ENCODE measurements at regions not wholly inside any gene's neighbourhood (a gene's known extent, or its start where the extent isn't known, plus 50 kb on each side); places are given as distances from the start of the nearest gene placed in this dataset.

DNA sequence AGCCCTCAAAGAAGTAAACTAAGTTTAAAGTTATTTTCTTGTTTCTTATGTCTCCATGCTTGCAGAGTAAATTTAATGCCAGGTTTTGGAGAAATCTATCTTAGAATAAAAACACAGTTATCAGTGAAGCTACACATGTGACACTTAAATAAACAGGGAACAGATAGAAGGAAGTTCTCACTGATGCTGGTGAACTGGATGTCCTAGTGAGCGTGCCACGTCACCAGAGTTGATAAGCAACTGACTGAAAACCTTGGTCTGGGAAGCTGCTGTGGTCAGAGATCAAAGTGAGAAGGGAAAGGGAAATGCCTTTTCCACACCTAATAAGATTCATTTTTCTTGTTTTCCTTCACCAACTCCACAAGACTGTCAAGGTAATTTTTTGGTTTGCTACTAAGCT, 74.8 kb upstream of the PCED1B start:
- POLR2A ChIA-PET: no interaction called here
- no peak for ATAC-seq
- in situ Hi-C loops (cut with MboI): loop anchor here (25.0 kb wide), 2 partner anchors 667 to 867 kb away; no protein-coding TSS in a partner anchor

More for the DNA sequence above, 74.8 kb upstream of the PCED1B start:
- H3K79me2 ChIP-seq (ENCODE audit: control insufficient read depth, insufficient read depth, low read length): no peaks in the 10 kb centered on the region
- no peak overlapping the region for H3K9ac ChIP-seq (ENCODE audit: insufficient read depth in 1 of 2, low read depth in 2 of 2, low read length in 2 of 2)
- no TSS peak for BruUV-seq (replicated peaks)
- H3K36me3 ChIP-seq (ENCODE audit: control insufficient read depth, insufficient read depth, low read length): no peaks in the 10 kb centered on the region
- intact Hi-C loops (cut with micrococcal nuclease): no loop called here
- no peak overlapping the region for H3K4me2 ChIP-seq (ENCODE audit: insufficient read depth, low read length)
- H3K4me1 ChIP-seq (replicated peaks in 1 of 2; ENCODE audit: control insufficient read depth in 2 of 2, insufficient read depth in 2 of 2, low read length in 2 of 2): no peaks in the 10 kb centered on the region
- no peaks in the 10 kb centered on the region for H4K20me1 ChIP-seq (replicated peaks; ENCODE audit: control insufficient read depth, insufficient read depth, low read length)
- CTCF ChIA-PET (ENCODE audit: low intra/inter-chr PET ratio): no interaction called here
- H3K27me3 ChIP-seq (ENCODE audit: control insufficient read depth in 2 of 2, insufficient read depth in 2 of 2, low read length in 2 of 2): no peaks in the 10 kb centered on the region
- FAIRE-seq (peak; percentile 77), DNase-seq (ENCODE audit: extremely low read depth in 1 of 4, low spot score in 3 of 4) (peak in 1 of 4 experiments; percentile 16)
- no peaks in the 10 kb centered on the region for H3K9me1 ChIP-seq (ENCODE audit: control insufficient read depth, insufficient read depth, low read length)
- H3K9me3 ChIP-seq (replicated peaks; ENCODE audit: control insufficient read depth, insufficient read depth, low read depth, low read length): no peaks in the 10 kb centered on the region
- H3K4me3 ChIP-seq: no peak overlapping the region
- H2AFZ ChIP-seq (ENCODE audit: low read depth, low read length): no peak overlapping the region
- TF ChIP-seq FOXA3 (CRISPR knock-in tag; conservative IDR thresholded peaks at IDR 0.05 in 1 of 2, IDR thresholded peaks at IDR 0.05 in 1 of 2): peak in 1 of 2 experiments; percentile 63; a peak in 1 of 4 replicates
- TF ChIP-seq, protein P1, sequence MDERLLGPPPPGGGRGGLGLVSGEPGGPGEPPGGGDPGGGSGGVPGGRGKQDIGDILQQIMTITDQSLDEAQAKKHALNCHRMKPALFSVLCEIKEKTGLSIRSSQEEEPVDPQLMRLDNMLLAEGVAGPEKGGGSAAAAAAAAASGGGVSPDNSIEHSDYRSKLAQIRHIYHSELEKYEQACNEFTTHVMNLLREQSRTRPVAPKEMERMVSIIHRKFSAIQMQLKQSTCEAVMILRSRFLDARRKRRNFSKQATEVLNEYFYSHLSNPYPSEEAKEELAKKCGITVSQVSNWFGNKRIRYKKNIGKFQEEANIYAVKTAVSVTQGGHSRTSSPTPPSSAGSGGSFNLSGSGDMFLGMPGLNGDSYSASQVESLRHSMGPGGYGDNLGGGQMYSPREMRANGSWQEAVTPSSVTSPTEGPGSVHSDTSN (CRISPR knock-in tag; IDR thresholded peaks at IDR 0.05; ENCODE audit: low read depth): no peak
- TF ChIP-seq, protein P1 (tag; conservative IDR thresholded peaks at IDR 0.05; ENCODE audit: low read depth): no peak
- no peak for TF ChIP-seq POLR2G (IDR thresholded peaks at IDR 0.05; ENCODE audit: low read depth, low read length)
- TF ChIP-seq, protein P2, sequence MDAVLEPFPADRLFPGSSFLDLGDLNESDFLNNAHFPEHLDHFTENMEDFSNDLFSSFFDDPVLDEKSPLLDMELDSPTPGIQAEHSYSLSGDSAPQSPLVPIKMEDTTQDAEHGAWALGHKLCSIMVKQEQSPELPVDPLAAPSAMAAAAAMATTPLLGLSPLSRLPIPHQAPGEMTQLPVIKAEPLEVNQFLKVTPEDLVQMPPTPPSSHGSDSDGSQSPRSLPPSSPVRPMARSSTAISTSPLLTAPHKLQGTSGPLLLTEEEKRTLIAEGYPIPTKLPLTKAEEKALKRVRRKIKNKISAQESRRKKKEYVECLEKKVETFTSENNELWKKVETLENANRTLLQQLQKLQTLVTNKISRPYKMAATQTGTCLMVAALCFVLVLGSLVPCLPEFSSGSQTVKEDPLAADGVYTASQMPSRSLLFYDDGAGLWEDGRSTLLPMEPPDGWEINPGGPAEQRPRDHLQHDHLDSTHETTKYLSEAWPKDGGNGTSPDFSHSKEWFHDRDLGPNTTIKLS (IDR thresholded peaks at IDR 0.05; ENCODE audit: borderline replicate concordance, low read depth): peak; percentile 68
- TF ChIP-seq, protein P3, sequence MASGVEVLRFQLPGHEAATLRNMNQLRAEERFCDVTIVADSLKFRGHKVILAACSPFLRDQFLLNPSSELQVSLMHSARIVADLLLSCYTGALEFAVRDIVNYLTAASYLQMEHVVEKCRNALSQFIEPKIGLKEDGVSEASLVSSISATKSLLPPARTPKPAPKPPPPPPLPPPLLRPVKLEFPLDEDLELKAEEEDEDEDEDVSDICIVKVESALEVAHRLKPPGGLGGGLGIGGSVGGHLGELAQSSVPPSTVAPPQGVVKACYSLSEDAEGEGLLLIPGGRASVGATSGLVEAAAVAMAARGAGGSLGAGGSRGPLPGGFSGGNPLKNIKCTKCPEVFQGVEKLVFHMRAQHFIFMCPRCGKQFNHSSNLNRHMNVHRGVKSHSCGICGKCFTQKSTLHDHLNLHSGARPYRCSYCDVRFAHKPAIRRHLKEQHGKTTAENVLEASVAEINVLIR (CRISPR knock-in tag; IDR thresholded peaks at IDR 0.05): peak; percentile 56; the same call in 1 of the 2 replicates
- TF ChIP-seq MAFG (tag; conservative IDR thresholded peaks at IDR 0.05): no peak
- TF ChIP-seq CREM (IDR thresholded peaks at IDR 0.05; ENCODE audit: low read depth): peak; percentile 84
- TF ChIP-seq ATF1 (CRISPR knock-in tag; IDR thresholded peaks at IDR 0.05): no peak
- peak; percentile 70 for TF ChIP-seq ATF1 (tag; IDR thresholded peaks at IDR 0.05)
- TF ChIP-seq JUND (IDR thresholded peaks at IDR 0.05; ENCODE audit: borderline replicate concordance, low read depth, low read length): no peak
- TF ChIP-seq JUND (tag; IDR thresholded peaks at IDR 0.05; ENCODE audit: borderline replicate concordance, low read depth, low read length): peak; percentile 32; the same call in 1 of the 3 replicates
- 3% methylated on average over 2 of the region's 2 CpGs for WGBS (ENCODE audit: insufficient coverage, low coverage, missing lambda C conversion rate)
- no peak overlapping the region for H3K27ac ChIP-seq (ENCODE audit: extremely low read depth, low read depth, low read length)

Data from K562 (cell line).